Kidney capillary endothelial cell (primary cell): ENCODE measurements at regions not wholly inside any gene's neighbourhood (a gene's known extent, or its start where the extent isn't known, plus 50 kb on each side); places are given as distances from the start of the nearest gene placed in this dataset.

Source experiments
- DNase-seq: peaks from one replicate; pipeline ENCODE4 v3.0.0-alpha.2; 2018; ENCODE audit warnings: low spot score

DNA sequence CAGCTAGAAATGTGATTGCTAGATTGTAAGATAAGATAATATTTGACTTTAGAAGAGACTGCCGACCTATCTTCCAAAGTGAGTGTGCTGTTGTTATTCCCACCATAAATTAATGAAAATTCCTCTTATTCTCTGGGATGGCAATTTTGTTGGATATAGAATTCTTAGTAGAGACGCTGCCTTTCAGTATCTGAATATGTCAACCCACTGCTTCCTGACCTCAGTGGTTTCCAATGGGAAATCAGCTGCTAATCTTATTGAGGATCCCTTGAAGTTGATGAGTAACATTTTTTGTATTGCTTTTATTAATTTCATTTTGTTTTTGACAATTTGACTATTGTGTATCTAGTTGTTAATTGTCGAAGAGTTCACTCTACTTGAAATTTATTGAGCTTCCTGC lies 313.0 kb downstream of the BMP2 start:
- DNase-seq, result no peak

DNA sequence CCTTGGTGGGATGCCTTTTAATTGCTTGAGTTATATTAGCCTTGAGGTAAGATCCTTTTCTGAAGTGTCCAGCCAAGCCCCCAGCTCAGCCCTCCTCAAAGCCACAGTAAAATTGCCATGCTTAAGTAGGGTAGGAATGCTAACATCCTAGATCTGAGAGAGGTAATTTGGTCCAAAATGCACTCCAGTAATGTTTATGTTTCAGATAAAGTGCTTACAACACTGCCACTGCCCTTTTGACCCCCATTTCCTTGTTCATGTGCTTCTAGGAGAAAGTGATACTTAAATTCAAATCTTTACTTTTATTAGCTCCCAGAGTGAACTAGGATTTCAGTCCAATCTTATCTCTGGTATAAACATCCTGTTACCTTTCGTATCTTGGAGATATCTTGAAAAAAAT lies 318.0 kb downstream of the BMP2 start:
- no peak for DNase-seq

- DNase-seq, result no peak
Measured at GRCh38 chr20:7087803-7088202, 320.3 kb downstream of the BMP2 start.

DNA sequence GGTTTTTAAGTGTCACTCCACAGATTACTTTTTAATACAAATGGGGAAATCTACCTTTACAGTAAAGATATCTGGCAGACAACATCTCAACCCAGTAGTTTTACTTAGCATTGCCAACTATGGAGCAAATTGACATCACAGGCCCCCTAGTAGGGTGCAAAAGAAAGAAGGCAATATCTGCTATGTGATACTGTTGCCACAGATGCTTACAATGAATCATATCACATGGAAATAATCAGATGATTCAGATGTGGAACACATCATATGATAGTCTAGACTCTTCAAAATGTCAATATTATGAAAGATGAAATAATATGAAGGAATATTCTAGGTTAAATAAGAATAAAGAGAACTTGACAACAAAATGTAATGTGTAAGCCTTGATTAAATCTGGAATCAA lies 322.5 kb downstream of the BMP2 start:
- DNase-seq, result no peak

DNA sequence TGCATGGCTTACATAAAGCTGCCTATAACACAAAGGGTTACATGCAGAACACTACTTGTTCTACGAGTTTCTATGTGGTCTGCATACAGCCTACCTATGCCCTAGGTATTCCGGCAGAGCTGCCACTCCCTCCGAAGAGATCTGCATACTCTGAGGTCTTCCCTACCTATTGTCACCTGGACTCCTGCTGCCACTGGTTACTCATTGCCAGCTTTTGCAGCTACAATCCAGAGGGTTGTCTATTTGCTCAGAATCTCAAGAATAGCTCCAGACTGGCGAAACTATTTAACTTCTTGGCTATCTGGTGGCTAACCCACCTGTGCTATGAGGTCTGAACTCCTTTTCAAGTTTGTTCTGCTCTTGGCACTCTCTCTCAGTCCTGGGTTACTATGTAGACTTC lies 323.3 kb downstream of the BMP2 start:
- no peak for DNase-seq

GRCh38 chr20:7091655-7092054 lies 324.2 kb downstream of the BMP2 start:
- DNase-seq, result no peak

- DNase-seq, result peak; percentile 82
Measured at GRCh38 chr20:7094438-7094997, 327.0 kb downstream of the BMP2 start.

GRCh38 chr20:7106910-7107309 lies 339.4 kb downstream of the BMP2 start:
- DNase-seq, result no peak

DNA sequence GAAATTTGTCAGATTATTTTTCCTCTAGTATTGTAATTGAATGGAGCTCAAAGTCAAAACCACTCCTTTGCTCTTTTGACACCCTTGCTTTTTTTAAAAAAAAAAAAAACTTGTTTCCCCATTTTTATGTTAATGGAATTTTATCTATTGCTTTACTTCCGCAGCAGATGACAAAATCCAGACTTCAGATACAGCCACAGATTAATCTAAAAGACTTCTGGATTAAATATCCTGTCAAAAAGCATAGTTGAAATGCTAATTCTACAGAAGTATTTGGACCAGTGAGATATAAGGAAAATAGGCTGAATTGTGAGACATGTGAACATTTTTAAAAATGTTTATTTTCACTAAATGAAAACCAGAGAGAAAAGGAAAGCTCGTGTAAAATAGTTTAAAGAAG lies 341.4 kb downstream of the BMP2 start:
- DNase-seq, result no peak

DNA sequence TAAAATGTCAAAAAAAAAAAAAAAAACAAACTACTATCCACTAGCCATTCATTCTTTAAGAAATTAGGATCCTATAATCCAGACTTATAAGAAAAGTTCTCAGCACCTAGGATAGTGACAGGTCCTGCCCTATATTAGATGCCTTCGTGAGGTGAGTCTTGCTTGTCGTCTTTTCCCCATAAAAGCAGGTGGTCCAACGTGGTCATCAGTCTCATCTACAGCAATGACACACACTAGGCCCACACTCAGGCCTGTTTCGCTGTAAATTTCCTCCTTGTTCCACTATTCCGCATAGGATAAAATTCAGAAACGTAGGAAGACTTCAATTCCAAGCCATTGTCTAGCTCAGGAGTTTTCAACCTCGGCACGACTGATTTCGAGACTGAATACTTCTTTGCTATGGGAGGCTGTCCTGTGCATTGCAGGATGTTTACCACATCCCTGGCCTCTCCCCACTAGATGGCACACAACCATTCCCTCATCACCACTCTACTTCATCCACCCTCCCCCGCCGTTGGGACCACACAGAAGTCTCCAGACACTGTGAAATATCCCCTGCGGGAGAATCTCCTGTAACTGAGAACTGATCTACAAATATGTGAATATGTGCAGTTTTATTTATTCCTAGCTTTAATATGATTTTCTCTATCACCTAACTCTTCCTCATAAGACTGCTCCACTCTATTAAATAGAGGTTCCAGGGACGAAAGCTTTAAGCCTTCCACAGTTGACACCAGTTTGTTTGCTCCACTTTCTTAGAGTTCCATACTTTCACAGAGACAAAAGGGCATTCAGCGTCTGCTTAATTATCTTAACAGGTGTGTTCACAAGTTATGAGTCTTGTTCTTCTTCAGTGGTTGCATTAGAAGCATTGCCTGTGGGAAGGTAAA lies 346.3 kb downstream of the BMP2 start:
- DNase-seq, result peak; percentile 42

DNA sequence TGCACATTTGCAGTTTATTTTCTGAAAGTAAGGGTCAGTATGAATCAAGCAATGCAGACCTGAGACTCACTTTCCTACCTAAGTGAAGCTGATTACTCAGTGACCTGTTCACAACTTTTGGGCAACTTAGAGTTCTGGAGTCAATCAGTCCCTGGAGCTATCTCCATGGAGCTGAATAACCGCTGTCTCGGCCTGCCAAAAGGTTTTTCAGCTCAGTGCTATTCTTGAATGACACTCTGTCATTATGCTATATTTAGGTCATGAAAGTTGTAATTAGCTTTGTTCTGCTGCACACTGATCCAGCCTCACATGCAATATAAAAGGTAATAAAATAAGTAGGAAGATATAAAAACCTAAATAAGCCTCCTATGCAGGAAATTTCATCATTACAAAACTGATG lies 356.0 kb downstream of the BMP2 start:
- no peak for DNase-seq

- no peak for DNase-seq
Measured at GRCh38 chr20:7124120-7124519, 356.6 kb downstream of the BMP2 start.

- DNase-seq, result no peak
Measured at GRCh38 chr20:7136886-7137285, 369.4 kb downstream of the BMP2 start.

DNA sequence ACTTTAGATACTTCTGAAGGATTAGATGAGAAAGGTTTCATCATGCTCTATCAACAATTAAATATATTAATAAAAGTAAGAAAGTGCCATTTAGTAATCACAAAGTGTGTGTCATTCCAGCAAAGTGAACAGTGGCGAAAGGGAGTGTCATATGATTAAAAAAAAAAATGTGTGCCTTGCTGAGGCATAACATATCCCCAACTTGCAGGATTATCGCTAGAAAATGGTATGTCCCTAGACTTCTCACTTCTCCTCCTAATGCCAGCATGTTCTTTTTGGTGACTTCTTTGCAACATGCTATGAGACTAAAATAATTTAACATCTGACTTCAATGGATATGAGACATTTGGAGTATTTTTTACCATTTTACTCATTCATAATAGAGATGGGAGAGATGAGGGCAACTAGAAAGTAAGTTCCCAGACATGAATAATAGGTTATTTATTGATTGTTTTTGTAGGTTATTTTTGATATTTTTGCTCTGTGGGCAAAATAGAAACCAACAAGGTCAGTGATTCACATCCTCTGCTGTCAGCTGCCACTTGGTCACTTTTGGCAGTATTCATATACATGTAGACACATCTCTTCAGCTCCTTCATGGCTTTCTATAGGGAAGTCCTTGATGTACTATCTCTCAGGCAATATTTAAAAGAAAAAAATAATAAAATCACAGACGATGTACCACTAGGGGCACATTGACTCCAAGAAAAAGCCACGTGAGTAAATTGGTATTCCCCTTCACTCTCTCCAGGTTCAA lies 370.1 kb downstream of the BMP2 start:
- peak; percentile 55 for DNase-seq

- DNase-seq, result no peak
Measured at GRCh38 chr20:7144464-7144863, 377.0 kb downstream of the BMP2 start.

DNA sequence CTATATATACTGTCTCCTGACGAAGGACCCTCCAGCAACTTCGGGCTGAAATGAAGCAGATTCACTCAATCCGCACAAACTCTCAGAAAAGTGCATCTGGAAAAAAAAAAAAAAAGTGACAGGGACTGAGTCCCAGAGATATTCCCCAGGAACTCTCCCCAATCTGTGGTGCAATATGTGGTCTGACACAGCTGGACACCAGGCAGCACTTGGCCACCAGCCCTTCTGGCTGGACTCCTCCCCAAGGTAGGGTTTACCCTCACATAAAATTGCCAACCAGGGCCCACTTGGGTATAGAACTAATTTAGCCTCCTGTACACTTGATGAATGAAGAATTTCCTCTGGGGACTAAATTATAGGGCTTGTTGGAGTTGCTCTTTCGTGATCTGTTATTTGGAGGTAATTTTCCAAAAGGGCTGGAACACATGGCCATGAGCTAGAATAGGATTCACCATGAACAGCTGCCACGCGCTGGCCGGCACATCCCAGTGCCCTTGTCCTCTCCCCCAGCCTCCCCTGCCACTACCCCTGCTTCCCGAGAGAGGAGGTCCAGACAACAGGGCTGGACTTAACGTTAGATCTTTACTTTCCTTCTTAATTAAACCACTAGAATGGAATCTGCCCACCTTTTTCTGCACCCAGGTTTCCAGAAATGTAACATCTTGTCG lies 379.2 kb downstream of the BMP2 start:
- no peak for DNase-seq

- DNase-seq, result no peak
Measured at GRCh38 chr20:7147220-7147601, 379.7 kb downstream of the BMP2 start.

GRCh38 chr20:7151676-7152470 lies 384.4 kb downstream of the BMP2 start:
- DNase-seq, result peak; percentile 67

DNA sequence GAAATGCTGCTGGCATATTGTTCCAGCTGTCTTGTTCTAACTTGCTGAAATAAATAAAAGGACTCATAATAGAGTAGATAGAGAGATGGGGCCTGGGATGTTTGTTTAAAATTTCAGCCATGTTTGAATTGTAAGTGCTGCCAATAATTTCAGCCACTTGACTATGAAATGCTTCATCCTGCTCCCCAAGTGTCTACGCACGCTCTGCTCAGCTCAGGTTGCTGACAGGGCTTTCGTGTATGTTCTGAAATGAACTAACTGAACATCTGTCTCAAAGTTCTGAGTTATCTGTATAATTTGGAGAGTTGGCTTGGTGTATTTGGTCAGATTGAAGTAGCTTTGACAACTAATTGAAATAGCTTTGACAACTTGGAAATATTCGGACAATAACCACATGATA lies 387.8 kb downstream of the BMP2 start:
- DNase-seq, result no peak

- DNase-seq, result no peak
Measured at GRCh38 chr20:7155794-7156193, 388.3 kb downstream of the BMP2 start.

DNA sequence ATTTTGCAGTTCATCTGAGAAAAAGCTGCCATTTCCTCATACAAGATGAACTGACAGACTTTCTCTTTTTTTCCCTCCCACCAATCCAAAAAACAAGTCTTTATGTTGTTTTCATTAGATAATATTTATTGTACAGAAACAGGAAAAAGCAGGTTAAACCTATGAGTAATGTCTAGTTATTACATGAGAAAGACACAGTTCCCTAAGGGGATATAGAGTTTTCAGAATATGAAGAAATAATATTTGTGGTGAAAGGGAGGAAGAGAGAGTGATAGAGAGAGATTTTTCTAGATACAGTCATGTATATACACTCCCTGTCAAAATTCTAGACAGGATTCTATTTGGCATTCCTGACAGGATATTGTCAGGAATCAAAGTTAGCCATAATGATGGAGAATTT lies 392.4 kb downstream of the BMP2 start:
- DNase-seq, result no peak

DNA sequence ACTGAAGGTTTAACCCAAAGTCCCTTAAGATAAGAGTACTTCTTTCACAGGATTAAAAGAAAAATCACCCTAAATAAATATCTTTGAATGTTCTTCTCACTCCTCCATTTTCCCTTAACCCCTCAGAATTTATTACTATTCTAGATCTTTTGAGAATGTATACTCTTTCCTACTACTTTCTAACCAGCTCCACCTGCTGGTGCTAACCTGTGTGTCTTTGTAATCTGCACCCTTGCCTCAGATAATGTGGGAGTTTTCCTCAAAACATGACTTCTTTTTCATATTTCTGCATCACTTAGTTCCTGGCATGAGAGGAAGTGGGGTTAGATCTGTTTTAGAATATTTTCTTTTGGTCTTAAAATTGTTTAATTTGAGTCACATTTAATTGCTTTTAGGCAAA lies 394.2 kb downstream of the BMP2 start:
- no peak for DNase-seq
